Anterior cingulate cortex (tissue), 58 donors: ENCODE measurements at regions not wholly inside any gene's neighbourhood (a gene's known extent, or its start where the extent isn't known, plus 50 kb on each side); places are given as distances from the start of the nearest gene placed in this dataset.

Source experiments
- DNase-seq, 58 donors: peaks; one replicate each; lab custom pipeline; 2025; lab: John Stamatoyannopoulos, UW

GRCh38 chr3:16834753-16835152 lies 50.0 kb upstream of the PLCL2 start:
- no peak for DNase-seq
